RWPE2 (cell line): ENCODE measurements at regions not wholly inside any gene's neighbourhood (a gene's known extent, or its start where the extent isn't known, plus 50 kb on each side); places are given as distances from the start of the nearest gene placed in this dataset.

Source experiments
- ATAC-seq: fragments of 200-7000 bp; cut with Tn5 transposase; 3 replicates; pipeline ENCODE4 v1.9.1; 2021; ENCODE audit warnings: low read depth
- DNase-seq: peaks from one replicate; pipeline ENCODE4 v3.0.0-alpha.2; 2020; ENCODE audit warnings: low spot score
- H3K27ac ChIP-seq: fragments of 450-650 bp; 2 replicates; pipeline ENCODE4 v1.5.1; 2017; ENCODE audit warnings: mild to moderate bottlenecking; ENCODE audit not compliant: poor library complexity, severe bottlenecking
- H3K27me3 ChIP-seq: fragments of 250-450 bp; sonication (Bioruptor Pico); 2 replicates; pipeline ENCODE4 v1.5.1; 2021; ENCODE audit warnings: mild to moderate bottlenecking, moderate library complexity; ENCODE audit not compliant: insufficient read depth, poor library complexity, severe bottlenecking
- H3K36me3 ChIP-seq: fragments of 250-450 bp; sonication (Bioruptor Pico); 2 replicates; pipeline ENCODE4 v1.5.1; 2020; ENCODE audit warnings: low read depth, mild to moderate bottlenecking, moderate library complexity
- H3K4me1 ChIP-seq: fragments of 250-450 bp; sonication (Bioruptor Pico); 2 replicates; pipeline ENCODE4 v1.5.1; 2021; ENCODE audit warnings: mild to moderate bottlenecking, moderate library complexity; ENCODE audit not compliant: insufficient read depth, poor library complexity, severe bottlenecking
- H3K4me3 ChIP-seq: fragments of 250-450 bp; sonication (Bioruptor Pico); 2 replicates; pipeline ENCODE4 v1.5.1; 2021; ENCODE audit warnings: mild to moderate bottlenecking, moderate library complexity; ENCODE audit not compliant: severe bottlenecking
- H3K9me3 ChIP-seq: fragments of 250-450 bp; sonication (Bioruptor Pico); 2 replicates; pipeline ENCODE4 v1.5.1; 2021; ENCODE audit warnings: mild to moderate bottlenecking, moderate library complexity; ENCODE audit not compliant: severe bottlenecking
- CTCF ChIP-seq: fragments of 450-650 bp; IDR thresholded peaks from one replicate; pipeline ENCODE4 v1.5.1; 2017; ENCODE audit warnings: mild to moderate bottlenecking, moderate library complexity; ENCODE audit not compliant: poor library complexity, severe bottlenecking

GRCh38 chr5:56664025-56664424 is 151.3 kb upstream of the MAP3K1 start:
- TF ChIP-seq CTCF: no peak
- DNase-seq (no peak), ATAC-seq (no peak)
- Histone ChIP-seq H3K27me3 (no peaks in the 10 kb centered on the region), H3K9me3 (no peaks in the 10 kb centered on the region), H3K4me3 (no peak overlapping the region), H3K27ac (no peak overlapping the region), H3K36me3 (no peaks in the 10 kb centered on the region), H3K4me1 (peaks cover 3% of the 10 kb centered on the region)

GRCh38 chr5:56663523-56663922 is 151.8 kb upstream of the MAP3K1 start:
- ATAC-seq: no peak
- no peak overlapping the region for H3K4me3 ChIP-seq
- H3K9me3 ChIP-seq: no peaks in the 10 kb centered on the region
- H3K27me3 ChIP-seq: no peaks in the 10 kb centered on the region
- H3K4me1 ChIP-seq: peaks cover 5% of the 10 kb centered on the region
- DNase-seq: no peak
- no peak for TF ChIP-seq CTCF
- H3K27ac ChIP-seq: no peak overlapping the region
- H3K36me3 ChIP-seq: no peaks in the 10 kb centered on the region

- H3K4me1 ChIP-seq: peaks cover 5% of the 10 kb centered on the region
- no peak for TF ChIP-seq CTCF
- ATAC-seq: no peak
Observed at GRCh38 chr5:56662893-56663292, 152.5 kb upstream of the MAP3K1 start.

GRCh38 chr5:56659971-56660370 is 155.4 kb upstream of the MAP3K1 start:
- Histone ChIP-seq H3K27me3 (no peaks in the 10 kb centered on the region), H3K36me3 (no peaks in the 10 kb centered on the region), H3K4me3 (no peak overlapping the region), H3K4me1 (peaks cover 3% of the 10 kb centered on the region), H3K9me3 (no peaks in the 10 kb centered on the region), H3K27ac (no peak overlapping the region)
- TF ChIP-seq CTCF: no peak
- ATAC-seq (no peak), DNase-seq (no peak)

More at GRCh38 chr5:56662893-56663292, 152.5 kb upstream of the MAP3K1 start:
- Histone ChIP-seq H3K36me3 (no peaks in the 10 kb centered on the region), H3K27me3 (no peaks in the 10 kb centered on the region), H3K4me3 (no peak overlapping the region), H3K9me3 (no peaks in the 10 kb centered on the region), H3K27ac (no peak overlapping the region)
- DNase-seq: no peak

GRCh38 chr5:56658972-56659371 is 156.4 kb upstream of the MAP3K1 start:
- no peak for TF ChIP-seq CTCF
- DNase-seq (no peak), ATAC-seq (peak; percentile 67)
- H3K36me3 ChIP-seq: no peaks in the 10 kb centered on the region
- H3K9me3 ChIP-seq: no peaks in the 10 kb centered on the region
- H3K4me3 ChIP-seq: no peak overlapping the region
- no peaks in the 10 kb centered on the region for H3K27me3 ChIP-seq
- H3K27ac ChIP-seq: no peak overlapping the region
- H3K4me1 ChIP-seq: peaks cover 3% of the 10 kb centered on the region
